ENCODE measurements at regions not wholly inside any gene's neighbourhood (a gene's known extent, or its start where the extent isn't known, plus 50 kb on each side); places are given as distances from the start of the nearest gene placed in this dataset.

DNA sequence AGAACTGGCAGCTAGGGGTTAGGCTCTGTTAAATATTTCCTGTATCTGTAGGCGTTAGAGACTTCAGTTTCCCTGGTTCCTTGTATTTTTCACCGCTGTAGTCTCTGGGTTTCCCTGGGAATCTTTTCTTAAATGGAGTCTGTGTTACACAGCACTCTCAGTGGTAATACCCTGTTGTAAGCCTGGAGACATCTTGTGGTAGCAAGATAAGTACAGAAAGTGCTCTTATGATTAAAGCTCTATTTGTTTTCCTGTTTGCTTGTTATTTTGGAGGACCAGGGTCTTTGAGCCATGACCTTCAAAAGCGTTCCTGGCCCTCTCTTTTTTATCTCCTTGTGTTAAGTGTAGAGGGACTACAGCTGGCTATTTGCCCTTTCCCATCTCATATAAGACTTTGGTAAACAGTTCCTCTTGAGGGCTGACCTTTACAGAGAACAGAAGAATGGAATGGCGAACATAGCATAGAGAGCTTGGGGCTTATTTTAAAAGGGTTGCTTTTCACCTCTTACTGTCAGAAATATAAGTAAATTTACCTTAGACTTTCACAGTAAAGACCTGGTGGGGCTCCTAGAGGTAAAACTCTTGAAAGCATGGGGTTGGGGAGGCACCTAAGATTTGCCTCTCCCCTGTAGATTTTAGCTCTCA, 782.5 kb downstream of the FAT4 start:
- ATAC-seq (ENCODE audit: low FRiP score in 2 of 2) (no peak), DNase-seq (no peak)
- 61 to 76% methylated on average over 4 of the region's 4 CpGs for WGBS, 2 donors
- Histone ChIP-seq H3K36me3 (no peaks in the 10 kb centered on the region), H3K27ac (no peak overlapping the region), H3K4me1 (no peaks in the 10 kb centered on the region), H3K27me3 (no peaks in the 10 kb centered on the region), H3K9me3 (no peaks in the 10 kb centered on the region), H3K4me3 (no peak overlapping the region)
- TF ChIP-seq POLR2AphosphoS5 (IDR thresholded peaks at IDR 0.05) (no peak), EP300 (IDR thresholded peaks at IDR 0.05) (no peak), POLR2A (IDR thresholded peaks at IDR 0.05) (no peak)
- TF ChIP-seq, protein P1, sequence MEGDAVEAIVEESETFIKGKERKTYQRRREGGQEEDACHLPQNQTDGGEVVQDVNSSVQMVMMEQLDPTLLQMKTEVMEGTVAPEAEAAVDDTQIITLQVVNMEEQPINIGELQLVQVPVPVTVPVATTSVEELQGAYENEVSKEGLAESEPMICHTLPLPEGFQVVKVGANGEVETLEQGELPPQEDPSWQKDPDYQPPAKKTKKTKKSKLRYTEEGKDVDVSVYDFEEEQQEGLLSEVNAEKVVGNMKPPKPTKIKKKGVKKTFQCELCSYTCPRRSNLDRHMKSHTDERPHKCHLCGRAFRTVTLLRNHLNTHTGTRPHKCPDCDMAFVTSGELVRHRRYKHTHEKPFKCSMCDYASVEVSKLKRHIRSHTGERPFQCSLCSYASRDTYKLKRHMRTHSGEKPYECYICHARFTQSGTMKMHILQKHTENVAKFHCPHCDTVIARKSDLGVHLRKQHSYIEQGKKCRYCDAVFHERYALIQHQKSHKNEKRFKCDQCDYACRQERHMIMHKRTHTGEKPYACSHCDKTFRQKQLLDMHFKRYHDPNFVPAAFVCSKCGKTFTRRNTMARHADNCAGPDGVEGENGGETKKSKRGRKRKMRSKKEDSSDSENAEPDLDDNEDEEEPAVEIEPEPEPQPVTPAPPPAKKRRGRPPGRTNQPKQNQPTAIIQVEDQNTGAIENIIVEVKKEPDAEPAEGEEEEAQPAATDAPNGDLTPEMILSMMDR (IDR thresholded peaks at IDR 0.05): no peak

GRCh38 chr4:126106658-126107057, 791.9 kb downstream of the FAT4 start:
- ATAC-seq (ENCODE audit: low FRiP score in 2 of 2): no peak

DNA sequence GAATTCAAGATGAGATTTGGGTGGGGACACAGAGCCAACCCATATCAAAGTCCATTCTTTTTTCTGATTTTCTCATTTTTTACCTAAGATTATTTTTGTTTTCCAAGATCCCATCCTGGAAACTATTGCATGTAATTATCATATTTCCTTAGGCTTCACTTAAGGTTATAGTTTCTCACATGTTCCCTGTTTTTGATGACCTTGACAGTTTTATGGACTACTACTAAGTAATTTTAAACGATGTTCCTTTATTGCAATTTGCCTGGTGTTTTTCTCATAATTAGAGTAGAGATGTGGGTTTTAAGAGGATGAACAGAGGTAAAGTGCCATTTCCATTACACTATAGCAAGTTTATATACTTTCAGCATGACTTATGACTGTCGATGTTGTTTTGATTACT, 795.1 kb downstream of the FAT4 start:
- Histone ChIP-seq H3K4me3 (no peak overlapping the region), H3K36me3 (no peaks in the 10 kb centered on the region), H3K4me1 (no peaks in the 10 kb centered on the region), H3K27me3 (no peaks in the 10 kb centered on the region), H3K9me3 (peaks cover 0 to 14% (median 7%) of the 10 kb centered on the region in 4 donors), H3K27ac (no peak overlapping the region)
- DNase-seq (no peak), ATAC-seq (ENCODE audit: low FRiP score in 2 of 2) (no peak)
- no peak for TF ChIP-seq EP300 (IDR thresholded peaks at IDR 0.05)
- TF ChIP-seq POLR2A (IDR thresholded peaks at IDR 0.05): no peak
- no peak for TF ChIP-seq POLR2AphosphoS5 (IDR thresholded peaks at IDR 0.05)
- TF ChIP-seq, protein P1 (IDR thresholded peaks at IDR 0.05): no peak
- WGBS, 2 donors: 88 to 94% methylated on average over 2 of the region's 2 CpGs

More at GRCh38 chr4:126106658-126107057, 791.9 kb downstream of the FAT4 start:
- no peaks in the 10 kb centered on the region for H3K4me1 ChIP-seq
- no peak for DNase-seq
- no peaks in the 10 kb centered on the region for H3K36me3 ChIP-seq
- WGBS, 2 donors: 93 to 94% methylated on average over 8 of the region's 8 CpGs
- H3K9me3 ChIP-seq: peaks cover 0 to 4% (median 0%) of the 10 kb centered on the region in 4 donors
- no peaks in the 10 kb centered on the region for H3K27me3 ChIP-seq
- no peak overlapping the region for H3K27ac ChIP-seq
- H3K4me3 ChIP-seq: no peak overlapping the region
- TF ChIP-seq EP300 (IDR thresholded peaks at IDR 0.05): no peak
- TF ChIP-seq POLR2AphosphoS5 (IDR thresholded peaks at IDR 0.05): no peak
- no peak for TF ChIP-seq POLR2A (IDR thresholded peaks at IDR 0.05)

DNA sequence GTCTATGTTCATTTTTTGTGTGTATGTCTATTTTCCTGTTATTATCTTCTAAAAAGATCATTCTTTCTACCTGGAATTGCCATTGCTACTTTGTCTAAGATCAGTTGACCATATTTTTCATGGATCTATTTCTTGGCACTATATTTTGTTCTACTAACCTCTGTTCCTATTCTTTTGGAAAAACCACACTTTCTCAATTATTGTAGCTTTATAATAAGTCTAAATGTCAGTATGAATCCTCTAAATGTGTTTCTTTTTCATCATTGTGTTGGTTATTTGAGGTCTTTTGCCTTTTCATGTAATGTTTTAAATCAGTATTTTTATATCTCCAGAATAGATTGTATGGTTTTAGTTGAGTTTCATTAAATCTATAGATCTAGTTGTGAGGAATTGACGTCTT, 798.3 kb downstream of the FAT4 start:
- peaks cover 0 to 14% (median 8%) of the 10 kb centered on the region in 4 donors for H3K9me3 ChIP-seq

GRCh38 chr4:126123611-126124325, 809.0 kb downstream of the FAT4 start:
- Histone ChIP-seq H3K4me3 (no peak overlapping the region), H3K27me3 (no peaks in the 10 kb centered on the region), H3K36me3 (no peaks in the 10 kb centered on the region), H3K9me3 (no peaks in the 10 kb centered on the region), H3K27ac (no peak overlapping the region), H3K4me1 (no peaks in the 10 kb centered on the region)
- DNase-seq: no peak
- no peak for TF ChIP-seq EP300 (IDR thresholded peaks at IDR 0.05)
- no peak for TF ChIP-seq POLR2AphosphoS5 (IDR thresholded peaks at IDR 0.05)
- TF ChIP-seq POLR2A (IDR thresholded peaks at IDR 0.05): no peak
- TF ChIP-seq, protein P1 (IDR thresholded peaks at IDR 0.05): no peak
- ATAC-seq (ENCODE audit: low FRiP score in 2 of 2): no peak
- WGBS, 2 donors: 39 to 56% methylated on average over 1 of the region's 1 CpG

More for the DNA sequence above, 798.3 kb downstream of the FAT4 start:
- Histone ChIP-seq H3K27ac (no peak overlapping the region), H3K4me1 (no peaks in the 10 kb centered on the region), H3K4me3 (no peak overlapping the region), H3K36me3 (no peaks in the 10 kb centered on the region), H3K27me3 (no peaks in the 10 kb centered on the region)
- TF ChIP-seq POLR2A (IDR thresholded peaks at IDR 0.05) (no peak), POLR2AphosphoS5 (IDR thresholded peaks at IDR 0.05) (no peak), EP300 (IDR thresholded peaks at IDR 0.05) (no peak)
- TF ChIP-seq, protein P1 (IDR thresholded peaks at IDR 0.05): no peak
- ATAC-seq (ENCODE audit: low FRiP score in 2 of 2): no peak
- WGBS, 2 donors: 91 to 92% methylated on average over 1 of the region's 1 CpG
- DNase-seq: no peak
